Small intestine (tissue), 7 donors: ENCODE measurements at regions not wholly inside any gene's neighbourhood (a gene's known extent, or its start where the extent isn't known, plus 50 kb on each side); places are given as distances from the start of the nearest gene placed in this dataset.

Experiments used
- DNase-seq, 2 donors: peaks; one replicate each; pipeline versions ENCODE4 v3.0.0 to v3.0.0-alpha.2; 2013
- FAIRE-seq: peaks from 2 replicates; lab custom pipeline; 2012; peaks lifted over from hg19 to GRCh38; lab: Jason Lieb, UNC
- H3K27ac ChIP-seq, 3 donors: one replicate each; pipeline ENCODE4 v1.5.1; 2013; ENCODE audit warnings: low read length in 2 of 3, mild to moderate bottlenecking in 2 of 3, control low read depth in 1 of 3, inconsistent platforms in 1 of 3, low read depth in 1 of 3, moderate library complexity in 1 of 3
- H3K27me3 ChIP-seq, 3 donors: one replicate each; pipeline ENCODE4 v1.6.1; 2013; ENCODE audit warnings: low read length in 3 of 3, inconsistent platforms in 1 of 3; ENCODE audit not compliant: control insufficient read depth in 3 of 3, insufficient read depth in 3 of 3
- H3K36me3 ChIP-seq, 3 donors: one replicate each; pipeline ENCODE4 v1.6.1; 2013; ENCODE audit warnings: low read length in 3 of 3, inconsistent platforms in 1 of 3, low read depth in 1 of 3, mild to moderate bottlenecking in 1 of 3, moderate library complexity in 1 of 3; ENCODE audit not compliant: control insufficient read depth in 3 of 3, insufficient read depth in 2 of 3
- H3K4me1 ChIP-seq, 3 donors: one replicate each; pipeline ENCODE4 v1.6.1; 2013; ENCODE audit warnings: low read length in 2 of 3, inconsistent platforms in 1 of 3, low read depth in 1 of 3, mild to moderate bottlenecking in 1 of 3, moderate library complexity in 1 of 3; ENCODE audit not compliant: control insufficient read depth in 3 of 3, insufficient read depth in 2 of 3
- H3K4me3 ChIP-seq, 3 donors: one replicate each; pipeline ENCODE4 v1.5.1; 2013; ENCODE audit warnings: low read length in 3 of 3, control low read depth in 1 of 3, inconsistent platforms in 1 of 3, low read depth in 1 of 3, mild to moderate bottlenecking in 1 of 3, moderate library complexity in 1 of 3
- H3K9me3 ChIP-seq, 2 donors: one replicate each; pipeline ENCODE4 v1.6.1; 2013; ENCODE audit warnings: low read depth in 1 of 2, low read length in 1 of 2; ENCODE audit not compliant: control insufficient read depth in 2 of 2, insufficient read depth in 1 of 2
- WGBS, 3 donors: extraction: QIAGEN DNeasy Blood & Tissue Kit; methylation state at CpG; one replicate each; pipeline ENCODE4 v1.1.7; 2013; 5-methylcytosine and 5-hydroxymethylcytosine counted together
- donor health status: healthy with polysubstance abuse.
- donor health status: control.
- donor health status: control.
- donor health status: Bipolar disorder and iron deficiency.
- donor health status: healthy.

- DNase-seq = no peak
Observed at GRCh38 chr2:204370172-204370718, 175.0 kb upstream of the PARD3B start.

DNA sequence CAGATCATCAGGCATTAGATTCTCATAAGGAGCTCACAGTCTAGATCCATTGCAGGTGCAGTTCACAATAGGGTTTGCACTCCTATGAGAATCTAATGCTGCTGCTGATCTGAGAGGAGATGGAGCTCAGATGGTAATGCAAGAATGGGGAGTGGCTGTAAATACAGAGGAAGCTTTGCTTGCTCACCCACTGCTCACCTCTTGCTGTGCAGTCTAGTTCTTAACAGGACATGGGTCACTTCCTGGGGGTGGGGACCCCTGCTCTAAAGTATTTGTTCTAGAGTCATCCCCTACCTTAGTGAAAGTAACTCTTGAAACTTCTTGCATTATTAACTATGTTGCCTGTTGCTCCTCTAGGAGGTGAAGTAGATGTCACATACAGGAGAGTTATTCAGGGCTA, 171.3 kb upstream of the PARD3B start:
- no peaks in the 10 kb centered on the region for H3K4me1 ChIP-seq
- no peak for DNase-seq
- FAIRE-seq = no peak
- no peaks in the 10 kb centered on the region for H3K36me3 ChIP-seq
- H3K27me3 ChIP-seq = no peaks in the 10 kb centered on the region
- peaks cover 0 to 9% of the 10 kb centered on the region in 2 donors for H3K9me3 ChIP-seq
- H3K4me3 ChIP-seq = no peak overlapping the region
- no peak overlapping the region for H3K27ac ChIP-seq

More at GRCh38 chr2:204370172-204370718, 175.0 kb upstream of the PARD3B start:
- Histone ChIP-seq H3K27ac (no peak overlapping the region), H3K9me3 (peaks cover 0 to 2% of the 10 kb centered on the region in 2 donors), H3K4me1 (no peaks in the 10 kb centered on the region), H3K36me3 (no peaks in the 10 kb centered on the region), H3K4me3 (no peak overlapping the region), H3K27me3 (no peaks in the 10 kb centered on the region)
- no peak for FAIRE-seq
- 42 to 63% (median 49%) methylated on average over 4 of the region's 4 CpGs for WGBS, 3 donors

DNA sequence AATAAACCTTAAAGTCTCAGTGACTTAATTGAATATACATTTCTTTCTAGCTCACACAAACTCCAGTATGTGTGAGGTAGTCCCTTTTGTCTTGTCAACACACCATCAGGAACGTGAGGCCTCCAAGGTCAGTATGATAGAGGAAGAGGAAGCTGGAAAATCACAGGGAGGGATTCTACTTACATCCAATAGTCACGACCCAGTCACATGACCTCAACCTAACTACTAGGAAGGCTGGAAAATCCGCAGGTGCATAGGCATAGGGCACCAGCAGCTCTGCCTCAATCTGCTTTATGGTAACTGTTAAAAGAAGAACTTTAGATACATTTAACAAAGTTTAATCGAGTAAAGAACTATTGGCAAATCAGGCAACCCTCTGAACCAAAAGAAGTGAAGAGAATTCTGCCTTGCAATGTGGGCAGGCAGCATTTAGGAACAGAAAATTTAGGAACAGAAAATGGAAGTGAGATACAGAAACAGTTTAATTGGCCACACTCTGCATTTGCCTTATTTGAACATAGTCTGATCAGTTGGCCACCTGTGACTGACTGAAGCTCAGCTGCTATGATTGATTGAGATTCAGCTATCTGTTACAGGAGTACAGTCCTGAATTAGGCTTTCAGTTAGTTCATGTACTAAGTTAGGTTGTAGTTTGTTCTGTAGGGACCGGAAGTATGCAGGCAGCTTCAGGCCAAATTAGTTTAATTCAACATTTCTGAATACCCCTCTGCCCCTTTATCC, 165.0 kb upstream of the PARD3B start:
- Histone ChIP-seq H3K9me3 (peaks cover 0 to 7% of the 10 kb centered on the region in 2 donors), H3K27me3 (no peaks in the 10 kb centered on the region), H3K36me3 (no peaks in the 10 kb centered on the region), H3K27ac (no peak overlapping the region), H3K4me3 (no peak overlapping the region), H3K4me1 (no peaks in the 10 kb centered on the region)
- WGBS, 3 donors = 49 to 65% (median 50%) methylated on average over 5 of the region's 5 CpGs
- FAIRE-seq (no peak), DNase-seq (no peak)

GRCh38 chr2:204386668-204387067, 158.6 kb upstream of the PARD3B start:
- Histone ChIP-seq H3K27ac (no peak overlapping the region), H3K36me3 (no peaks in the 10 kb centered on the region), H3K4me3 (no peak overlapping the region), H3K9me3 (no peaks in the 10 kb centered on the region), H3K27me3 (no peaks in the 10 kb centered on the region), H3K4me1 (no peaks in the 10 kb centered on the region)
- DNase-seq (no peak), FAIRE-seq (no peak)
- 71 to 89% (median 88%) methylated on average over 2 of the region's 2 CpGs for WGBS, 3 donors

DNA sequence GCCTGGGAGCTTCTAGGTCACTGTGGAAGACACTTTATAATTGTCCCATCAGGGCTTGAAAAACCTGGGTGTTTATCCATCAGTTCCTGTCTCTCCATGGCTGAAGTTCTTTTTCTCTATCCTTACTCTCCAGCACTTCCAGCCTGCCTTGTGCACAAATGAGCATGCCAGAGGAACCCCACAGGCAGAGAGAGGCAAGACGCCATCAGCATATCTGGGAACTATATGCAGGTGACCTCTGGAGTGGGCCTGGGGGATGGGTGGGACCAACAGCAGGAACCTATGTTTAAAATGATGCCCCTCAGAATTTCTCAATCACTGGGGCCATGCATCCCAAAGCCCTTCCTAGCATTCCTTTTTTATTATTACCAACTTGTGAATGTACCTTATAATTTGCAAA, 156.2 kb upstream of the PARD3B start:
- Histone ChIP-seq H3K4me3 (no peak overlapping the region), H3K9me3 (no peaks in the 10 kb centered on the region), H3K27ac (no peak overlapping the region), H3K27me3 (no peaks in the 10 kb centered on the region), H3K36me3 (no peaks in the 10 kb centered on the region), H3K4me1 (no peaks in the 10 kb centered on the region)
- DNase-seq (no peak), FAIRE-seq (no peak)
- 75 to 91% (median 89%) methylated on average over 1 of the region's 1 CpG for WGBS, 3 donors

- DNase-seq (no peak), FAIRE-seq (no peak)
- H3K4me1 ChIP-seq = no peaks in the 10 kb centered on the region
- 88 to 94% (median 93%) methylated on average over 1 of the region's 1 CpG for WGBS, 3 donors
- H3K9me3 ChIP-seq = no peaks in the 10 kb centered on the region
- no peak overlapping the region for H3K4me3 ChIP-seq
- no peak overlapping the region for H3K27ac ChIP-seq
- no peaks in the 10 kb centered on the region for H3K36me3 ChIP-seq
- no peaks in the 10 kb centered on the region for H3K27me3 ChIP-seq
Observed at GRCh38 chr2:204389856-204390255, 155.4 kb upstream of the PARD3B start.

GRCh38 chr2:204395539-204395938, 149.7 kb upstream of the PARD3B start:
- FAIRE-seq = no peak
- Histone ChIP-seq H3K27ac (no peak overlapping the region), H3K36me3 (no peaks in the 10 kb centered on the region), H3K4me1 (no peaks in the 10 kb centered on the region), H3K9me3 (no peaks in the 10 kb centered on the region), H3K27me3 (no peaks in the 10 kb centered on the region), H3K4me3 (no peak overlapping the region)
- no peak for DNase-seq
- 69 to 82% (median 79%) methylated on average over 4 of the region's 4 CpGs for WGBS, 3 donors

DNA sequence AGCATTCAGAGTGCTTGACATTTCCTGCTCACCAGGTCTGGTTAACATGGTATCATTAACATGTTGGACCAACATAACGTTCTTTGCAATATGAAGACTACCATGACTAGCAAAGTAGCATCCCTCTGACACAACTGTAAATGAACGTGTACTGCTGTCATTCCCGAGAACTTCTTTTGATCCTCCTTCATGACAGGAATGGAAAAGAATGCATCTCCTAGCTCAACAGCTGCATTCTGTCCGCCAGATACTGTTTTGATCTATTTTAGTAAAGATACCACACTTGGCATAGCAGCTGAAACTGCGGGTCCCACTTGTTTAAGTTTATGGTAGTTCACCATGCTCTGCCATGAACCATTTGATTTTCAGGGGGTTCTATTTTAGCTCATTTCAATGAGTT, 144.2 kb upstream of the PARD3B start:
- WGBS, 3 donors = 86 to 89% (median 88%) methylated on average over 5 of the region's 5 CpGs
- H3K36me3 ChIP-seq = no peaks in the 10 kb centered on the region
- no peak overlapping the region for H3K4me3 ChIP-seq
- no peak overlapping the region for H3K27ac ChIP-seq
- H3K9me3 ChIP-seq = no peaks in the 10 kb centered on the region
- DNase-seq = no peak
- no peaks in the 10 kb centered on the region for H3K27me3 ChIP-seq
- no peaks in the 10 kb centered on the region for H3K4me1 ChIP-seq
- FAIRE-seq = no peak
